H9 (cell line): ENCODE measurements at regions not wholly inside any gene's neighbourhood (a gene's known extent, or its start where the extent isn't known, plus 50 kb on each side); places are given as distances from the start of the nearest gene placed in this dataset.

Experiments
- DNase-seq: peaks from one replicate; pipeline ENCODE4 v3.0.0-alpha.2; 2017
- H2AFZ ChIP-seq: one replicate; pipeline ENCODE4 v1.6.1; 2013; ENCODE audit warnings: mild to moderate bottlenecking, low read length, control low read depth, moderate library complexity
- H2AK5ac ChIP-seq: 2 replicates; pipeline ENCODE4 v1.6.1; 2013; ENCODE audit warnings: low read length, control low read depth, mixed read lengths; ENCODE audit not compliant: insufficient read length
- H2BK120ac ChIP-seq: one replicate; pipeline ENCODE4 v1.6.1; 2013; ENCODE audit warnings: low read depth, mild to moderate bottlenecking, low read length, control low read depth, inconsistent platforms; ENCODE audit not compliant: poor library complexity, severe bottlenecking
- H2BK12ac ChIP-seq: 2 replicates; pipeline ENCODE4 v1.6.1; 2013; ENCODE audit warnings: low read length, control low read depth, mixed read lengths, low read depth; ENCODE audit not compliant: insufficient read length
- H2BK15ac ChIP-seq: 2 replicates; pipeline ENCODE4 v1.6.1; 2013; ENCODE audit warnings: low read depth, low read length, control low read depth
- H2BK20ac ChIP-seq: one replicate; pipeline ENCODE4 v1.6.1; 2013; ENCODE audit warnings: low read depth, mild to moderate bottlenecking, low read length, control low read depth, inconsistent platforms; ENCODE audit not compliant: poor library complexity, severe bottlenecking
- H2BK5ac ChIP-seq: 2 replicates; pipeline ENCODE4 v1.6.1; 2013; ENCODE audit warnings: low read length, control low read depth, mixed read lengths; ENCODE audit not compliant: insufficient read length
- H3K14ac ChIP-seq: 2 replicates; pipeline ENCODE4 v1.6.1; 2013; ENCODE audit warnings: low read length, control low read depth; ENCODE audit not compliant: insufficient read depth
- H3K18ac ChIP-seq: 2 replicates; pipeline ENCODE4 v1.6.1; 2013; ENCODE audit warnings: low read depth, mild to moderate bottlenecking, mixed read lengths, low read length, control low read depth; ENCODE audit not compliant: insufficient read length
- H3K23ac ChIP-seq: 2 replicates; pipeline ENCODE4 v1.6.1; 2013; ENCODE audit warnings: low read length, control low read depth, mixed read lengths, low read depth; ENCODE audit not compliant: insufficient read length
- H3K23me2 ChIP-seq: 2 replicates; pipeline ENCODE4 v1.6.1; 2013; ENCODE audit warnings: low read depth, mild to moderate bottlenecking, mixed read lengths, low read length, control low read depth; ENCODE audit not compliant: insufficient read length, poor library complexity, severe bottlenecking
- H3K27ac ChIP-seq: 2 replicates; pipeline ENCODE4 v1.5.1; 2013; ENCODE audit warnings: low read length, control low read depth, mixed read lengths, low read depth; ENCODE audit not compliant: insufficient read length
- H3K27me3 ChIP-seq: 2 replicates; pipeline ENCODE4 v1.6.1; 2013; ENCODE audit warnings: low read length, control low read depth, inconsistent platforms; ENCODE audit not compliant: insufficient read depth
- H3K4ac ChIP-seq: 2 replicates; pipeline ENCODE4 v1.6.1; 2013; ENCODE audit warnings: low read depth, mild to moderate bottlenecking, control low read depth, inconsistent platforms, low read length, moderate library complexity
- H3K4me1 ChIP-seq: 2 replicates; pipeline ENCODE4 v1.6.1; 2013; ENCODE audit warnings: low read length, control low read depth, inconsistent platforms; ENCODE audit not compliant: insufficient read depth
- H3K4me2 ChIP-seq: 2 replicates; pipeline ENCODE4 v1.6.1; 2013; ENCODE audit warnings: low read length, control low read depth, mixed read lengths; ENCODE audit not compliant: insufficient read length, insufficient read depth
- H3K56ac ChIP-seq: 2 replicates; pipeline ENCODE4 v1.6.1; 2013; ENCODE audit warnings: low read depth, mild to moderate bottlenecking, mixed read lengths, low read length, control low read depth; ENCODE audit not compliant: insufficient read length
- H3K79me1 ChIP-seq: 2 replicates; pipeline ENCODE4 v1.6.1; 2013; ENCODE audit warnings: low read depth, mild to moderate bottlenecking, moderate library complexity, low read length, control low read depth, inconsistent platforms; ENCODE audit not compliant: insufficient read depth, poor library complexity, severe bottlenecking
- H3K79me2 ChIP-seq: 2 replicates; pipeline ENCODE4 v1.6.1; 2013; ENCODE audit warnings: low read length, control low read depth, inconsistent platforms; ENCODE audit not compliant: insufficient read depth
- H3K9ac ChIP-seq: 2 replicates; pipeline ENCODE4 v1.6.1; 2013; ENCODE audit warnings: low read length, control low read depth, mixed read lengths; ENCODE audit not compliant: insufficient read length; ENCODE audit errors: extremely low read depth
- H3K9me3 ChIP-seq: one replicate; pipeline ENCODE4 v1.6.1; 2013; ENCODE audit warnings: low read depth, low read length, inconsistent platforms; ENCODE audit not compliant: control insufficient read depth
- H3T11ph ChIP-seq: one replicate; pipeline ENCODE4 v1.6.1; 2013; ENCODE audit warnings: mild to moderate bottlenecking, low read length, control low read depth, inconsistent platforms
- H4K20me1 ChIP-seq: one replicate; pipeline ENCODE4 v1.6.1; 2013; ENCODE audit not compliant: control insufficient read depth, insufficient read length, insufficient read depth
- H4K5ac ChIP-seq: 2 replicates; pipeline ENCODE4 v1.6.1; 2013; ENCODE audit warnings: low read depth, mild to moderate bottlenecking, mixed read lengths, low read length, control low read depth; ENCODE audit not compliant: insufficient read length
- H4K8ac ChIP-seq: replicated peaks from 2 replicates; pipeline ENCODE4 v1.6.1; 2013; ENCODE audit warnings: low read length, control low read depth, mixed read lengths, low read depth; ENCODE audit not compliant: insufficient read length
- H4K91ac ChIP-seq: 2 replicates; pipeline ENCODE4 v1.6.1; 2013; ENCODE audit warnings: low read depth, mild to moderate bottlenecking, moderate library complexity, mixed read lengths, low read length, control low read depth; ENCODE audit not compliant: insufficient read length
- H3K27ac Mint-ChIP-seq, 3 experiments: 2 replicates in 2 of 3; 3 replicates in 1 of 3; pipeline ENCODE4 v1.8.0; 2020 to 2021; ENCODE audit warnings: mixed read lengths in 3 of 3, mild to moderate bottlenecking in 1 of 3, moderate library complexity in 1 of 3
- H3K27me3 Mint-ChIP-seq: 2 replicates; pipeline ENCODE4 v1.8.0; 2021; ENCODE audit warnings: low read depth, mild to moderate bottlenecking, moderate library complexity, mixed read lengths
- H3K36me3 Mint-ChIP-seq, 3 experiments: 2 replicates in 2 of 3; 3 replicates in 1 of 3; pipeline ENCODE4 v1.8.0; 2020 to 2021; ENCODE audit warnings: low read depth in 3 of 3, mixed read lengths in 3 of 3; ENCODE audit not compliant: insufficient read depth in 1 of 3
- H3K4me1 Mint-ChIP-seq, 2 experiments: 2 replicates each; pipeline ENCODE4 v1.8.0; 2020; ENCODE audit warnings: mixed read lengths in 2 of 2
- H3K4me3 Mint-ChIP-seq, 2 experiments: 2 replicates in 1 of 2; 3 replicates in 1 of 2; pipeline ENCODE4 v1.8.0; 2020 to 2021; ENCODE audit warnings: mild to moderate bottlenecking in 2 of 2, mixed read lengths in 2 of 2, moderate library complexity in 1 of 2
- H3K9me3 Mint-ChIP-seq, 2 experiments: 2 replicates in 1 of 2; 3 replicates in 1 of 2; pipeline ENCODE4 v1.8.0; 2020; ENCODE audit warnings: mild to moderate bottlenecking in 2 of 2, mixed read lengths in 2 of 2, moderate library complexity in 1 of 2
- WGBS: extraction: QIAGEN DNeasy Blood & Tissue Kit; methylation state at CpG from one replicate; pipeline ENCODE4 v1.1.7; 2013; ENCODE audit warnings: missing lambda C conversion rate, low lambda C conversion rate, mixed read lengths; ENCODE audit not compliant: insufficient read length; ENCODE audit errors: extremely low coverage; 5-methylcytosine and 5-hydroxymethylcytosine counted together
- TF ChIP-seq, protein P1 (sequence below): fragments of 200-600 bp; sonication (generic); conservative IDR thresholded peaks from 3 replicates; pipeline ENCODE4 v1.8.0; 2021; ENCODE audit warnings: antibody characterized with exemption, mild to moderate bottlenecking

- no CpG with 5 or more reads among the region's 4 CpGs for WGBS
- Histone ChIP-seq H3K4me2 (no peak overlapping the region), H2BK5ac (no peak overlapping the region), H4K91ac (no peak overlapping the region), H2BK15ac (no peak overlapping the region), H4K20me1 (no peaks in the 10 kb centered on the region), H3K79me1 (no peaks in the 10 kb centered on the region), H3K27ac (no peak overlapping the region), H2BK12ac (no peak overlapping the region), H3K18ac (no peak overlapping the region), H2BK120ac (no peak overlapping the region), H3K14ac (no peak overlapping the region), H3K4me1 (peaks cover 3% of the 10 kb centered on the region; the same call in 1 of the 2 replicates), H2AK5ac (no peak overlapping the region), H2BK20ac (no peak overlapping the region), H3K9ac (no peak overlapping the region), H4K5ac (no peak overlapping the region), H3T11ph (no peak overlapping the region), H3K4ac (no peak overlapping the region), H3K23ac (no peak overlapping the region), H3K79me2 (no peaks in the 10 kb centered on the region), H2AFZ (no peak overlapping the region), H4K8ac (no peak overlapping the region), H3K27me3 (no peaks in the 10 kb centered on the region), H3K23me2 (no peaks in the 10 kb centered on the region), H3K9me3 (no peaks in the 10 kb centered on the region), H3K56ac (no peak overlapping the region)
- TF ChIP-seq, protein P1, sequence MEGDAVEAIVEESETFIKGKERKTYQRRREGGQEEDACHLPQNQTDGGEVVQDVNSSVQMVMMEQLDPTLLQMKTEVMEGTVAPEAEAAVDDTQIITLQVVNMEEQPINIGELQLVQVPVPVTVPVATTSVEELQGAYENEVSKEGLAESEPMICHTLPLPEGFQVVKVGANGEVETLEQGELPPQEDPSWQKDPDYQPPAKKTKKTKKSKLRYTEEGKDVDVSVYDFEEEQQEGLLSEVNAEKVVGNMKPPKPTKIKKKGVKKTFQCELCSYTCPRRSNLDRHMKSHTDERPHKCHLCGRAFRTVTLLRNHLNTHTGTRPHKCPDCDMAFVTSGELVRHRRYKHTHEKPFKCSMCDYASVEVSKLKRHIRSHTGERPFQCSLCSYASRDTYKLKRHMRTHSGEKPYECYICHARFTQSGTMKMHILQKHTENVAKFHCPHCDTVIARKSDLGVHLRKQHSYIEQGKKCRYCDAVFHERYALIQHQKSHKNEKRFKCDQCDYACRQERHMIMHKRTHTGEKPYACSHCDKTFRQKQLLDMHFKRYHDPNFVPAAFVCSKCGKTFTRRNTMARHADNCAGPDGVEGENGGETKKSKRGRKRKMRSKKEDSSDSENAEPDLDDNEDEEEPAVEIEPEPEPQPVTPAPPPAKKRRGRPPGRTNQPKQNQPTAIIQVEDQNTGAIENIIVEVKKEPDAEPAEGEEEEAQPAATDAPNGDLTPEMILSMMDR, result no peak
- Mint-ChIP-seq H3K4me3 (no peak overlapping the region), H3K27me3 (no peaks in the 10 kb centered on the region), H3K27ac (no peak overlapping the region), H3K36me3 (peaks cover 20 to 30% (median 25%) of the 10 kb centered on the region in 3 experiments), H3K4me1 (peaks cover 30 to 39% of the 10 kb centered on the region in 2 experiments), H3K9me3 (peaks cover 11 to 21% of the 10 kb centered on the region in 2 experiments; a peak in 4 of 5 replicates)
- DNase-seq, result no peak
Measured at GRCh38 chr12:97185567-97185966, 277.0 kb upstream of the RMST start.
